LoVo (cell line): ENCODE measurements at regions not wholly inside any gene's neighbourhood (a gene's known extent, or its start where the extent isn't known, plus 50 kb on each side); places are given as distances from the start of the nearest gene placed in this dataset.
"Not testable (repeated sequence)": the region's sequence is repeated elsewhere in the genome, so short reads cannot be mapped to it uniquely, and the experiment has no call there.

Source experiments
- DNase-seq: peaks from one replicate; pipeline ENCODE4 v3.0.0-alpha.2; 2016; ENCODE audit warnings: low spot score

DNA sequence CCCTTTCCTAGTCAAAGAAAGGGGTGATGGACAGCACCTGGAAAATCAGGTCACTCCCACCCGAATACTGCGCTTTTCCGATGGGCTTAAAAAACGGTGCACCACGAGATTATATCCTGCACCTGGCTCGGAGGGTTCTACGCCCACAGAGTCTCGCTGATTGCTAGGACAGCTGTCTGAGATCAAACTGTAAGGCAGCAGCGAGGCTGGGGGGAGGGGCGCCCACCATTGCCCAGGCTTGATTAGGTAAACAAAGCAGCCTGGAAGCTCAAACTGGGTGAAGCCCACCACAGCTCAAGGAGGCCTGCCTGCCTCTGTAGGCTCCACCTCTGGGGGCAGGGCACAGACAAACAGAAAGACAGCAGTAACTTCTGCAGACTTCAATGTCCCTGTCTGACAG is 783.4 kb downstream of the NSUN3 start:
- DNase-seq = not testable (repeated sequence)

GRCh38 chr3:94862703-94863102 is 799.8 kb downstream of the NSUN3 start:
- DNase-seq = peak; percentile 2

DNA sequence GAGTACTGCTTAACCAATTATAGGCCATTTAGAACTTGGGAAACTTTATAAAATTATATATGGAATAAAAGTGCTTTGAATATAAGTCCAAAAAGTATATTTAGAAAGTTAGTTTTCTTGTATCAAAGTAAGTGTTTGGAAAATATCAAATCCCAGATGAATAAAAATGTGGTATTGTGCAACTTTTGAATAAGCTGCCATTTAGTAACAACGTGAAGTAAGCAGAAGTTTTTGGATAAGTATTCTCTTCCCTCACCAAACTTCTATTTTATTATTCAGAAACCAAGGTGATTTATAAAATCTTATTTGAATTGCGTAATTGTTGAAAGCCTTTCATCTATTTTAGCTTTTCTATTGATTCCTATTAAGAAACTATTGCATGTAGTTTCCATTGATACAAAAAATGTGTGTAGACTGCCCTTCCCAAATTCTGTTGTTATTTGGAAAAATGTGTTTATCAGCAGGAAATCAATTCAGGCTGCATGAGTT is 806.2 kb downstream of the NSUN3 start:
- no peak for DNase-seq

- no peak for DNase-seq
These were observed 810.9 kb downstream of the NSUN3 start for GRCh38 chr3:94873751-94874150.

DNA sequence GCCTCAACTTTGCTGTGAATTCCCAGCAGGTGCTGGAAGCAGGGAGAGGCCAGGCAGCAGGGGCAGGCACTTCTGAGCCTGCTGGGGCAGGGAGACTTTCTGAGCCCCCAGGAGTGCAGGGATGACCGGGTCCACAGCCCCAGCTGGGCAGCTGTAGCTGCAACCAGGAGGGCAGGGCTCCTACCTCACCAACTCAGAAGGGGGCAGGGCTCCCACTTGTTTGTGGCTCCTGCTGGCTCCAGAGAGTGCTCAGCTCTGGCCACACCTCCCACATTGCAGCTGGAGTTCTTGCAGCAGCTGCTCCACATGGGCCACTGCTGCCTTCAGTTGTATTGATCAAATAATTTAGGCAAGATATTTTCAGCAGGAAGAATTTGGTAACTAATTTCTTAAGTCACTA is 812.3 kb downstream of the NSUN3 start:
- DNase-seq = no peak

GRCh38 chr3:94887065-94887464 is 824.2 kb downstream of the NSUN3 start:
- DNase-seq = no peak

DNA sequence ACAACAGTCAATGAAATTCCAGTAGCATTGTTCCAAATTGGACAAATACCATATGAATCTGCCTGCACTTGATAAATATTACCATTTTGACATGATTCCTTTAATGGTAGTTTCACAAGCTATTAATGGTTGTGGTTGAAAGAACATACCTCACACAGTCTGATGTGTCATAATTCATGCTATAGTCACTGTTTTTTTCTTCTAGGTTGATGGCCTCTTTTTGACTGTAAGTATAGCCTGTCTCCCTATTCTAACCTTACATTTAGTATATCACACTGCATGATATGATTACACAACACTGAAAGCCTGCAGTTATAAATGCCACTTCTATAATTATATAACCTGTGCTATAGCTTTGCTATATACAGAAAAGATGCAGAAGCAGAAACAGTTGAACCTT is 834.1 kb downstream of the NSUN3 start:
- no peak for DNase-seq

- no peak for DNase-seq
These were observed 841.4 kb downstream of the NSUN3 start for GRCh38 chr3:94904156-94904674.

DNA sequence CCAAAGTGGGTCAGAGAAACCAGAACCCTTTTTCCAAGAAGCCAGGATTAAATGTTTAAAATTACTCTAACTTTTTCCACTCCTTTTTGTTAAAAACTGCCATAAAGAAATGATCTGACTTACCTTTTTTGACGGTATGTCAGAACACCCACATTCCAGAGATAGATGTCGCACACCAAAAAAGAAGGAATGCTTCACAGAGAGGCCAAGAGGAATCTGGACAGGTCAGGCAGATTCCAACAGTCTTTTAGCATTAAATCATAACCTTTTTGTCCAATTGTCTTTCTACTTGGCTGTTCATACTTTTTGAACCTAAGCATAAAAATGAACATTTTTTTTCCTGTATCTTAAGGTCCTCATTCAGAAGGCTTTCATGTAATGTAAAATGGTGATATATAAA is 846.9 kb downstream of the NSUN3 start:
- no peak for DNase-seq

GRCh38 chr3:94912656-94913055 is 849.8 kb downstream of the NSUN3 start:
- no peak for DNase-seq

GRCh38 chr3:94927175-94927574 is 864.3 kb downstream of the NSUN3 start:
- no peak for DNase-seq

DNA sequence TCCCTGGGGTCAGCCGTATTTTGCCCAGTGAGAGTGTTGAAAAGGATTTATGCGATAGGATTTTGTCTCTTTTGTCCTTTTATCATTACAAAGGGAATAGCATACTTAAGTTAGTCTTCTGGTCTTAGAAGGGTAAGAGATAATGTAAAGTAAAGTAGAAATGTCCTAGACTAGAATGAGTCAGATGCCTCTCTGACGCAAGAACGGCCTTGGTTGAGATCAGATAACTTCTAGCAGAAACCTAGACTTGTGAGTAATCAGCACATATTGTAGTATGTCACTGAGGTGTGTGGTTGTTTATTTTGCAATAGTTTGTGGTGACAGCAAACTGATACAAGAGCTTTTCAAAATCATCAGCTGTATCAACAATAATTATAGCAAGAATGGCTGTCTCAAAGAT is 866.1 kb downstream of the NSUN3 start:
- peak; percentile 31 for DNase-seq

GRCh38 chr3:94935738-94936580 is 873.1 kb downstream of the NSUN3 start:
- no peak for DNase-seq

- DNase-seq = no peak
These were observed 875.1 kb downstream of the NSUN3 start for GRCh38 chr3:94937980-94938379.

- DNase-seq = no peak
These were observed 883.8 kb downstream of the NSUN3 start for GRCh38 chr3:94946683-94947082.

GRCh38 chr3:94961423-94962100 is 898.7 kb downstream of the NSUN3 start:
- no peak for DNase-seq

- no peak for DNase-seq
These were observed 903.1 kb downstream of the NSUN3 start for GRCh38 chr3:94965867-94966475.

GRCh38 chr3:94967196-94967595 is 904.3 kb downstream of the NSUN3 start:
- no peak for DNase-seq

- no peak for DNase-seq
These were observed 905.7 kb downstream of the NSUN3 start for GRCh38 chr3:94968519-94968918.

DNA sequence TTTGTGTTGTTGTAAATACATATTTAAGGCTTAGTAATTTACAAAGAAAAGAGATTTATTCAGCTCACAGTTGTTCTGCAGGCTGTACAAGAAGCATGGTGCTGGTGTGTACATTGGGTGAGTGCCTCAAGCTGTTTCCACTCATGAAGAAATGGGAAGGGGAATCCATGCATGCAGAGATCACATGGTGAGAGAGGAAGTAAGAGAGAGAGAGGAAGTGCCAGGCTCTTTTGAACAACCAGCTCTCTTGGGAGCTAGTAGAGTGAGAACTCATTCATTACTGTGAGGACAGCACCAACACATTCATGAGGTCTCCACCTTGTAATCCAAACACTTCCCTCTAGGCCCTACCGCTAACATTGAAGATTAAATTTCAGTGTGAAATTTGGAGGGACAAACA is 909.2 kb downstream of the NSUN3 start:
- no peak for DNase-seq

- no peak for DNase-seq
These were observed 915.2 kb downstream of the NSUN3 start for GRCh38 chr3:94978084-94978483.

GRCh38 chr3:94985778-94986177 is 922.9 kb downstream of the NSUN3 start:
- DNase-seq = no peak
